Dedifferentiated amniotic fluid mesenchymal stem cell (primary cell): ENCODE measurements at regions not wholly inside any gene's neighbourhood (a gene's known extent, or its start where the extent isn't known, plus 50 kb on each side); places are given as distances from the start of the nearest gene placed in this dataset.
A peak's percentile ranks its signal among the peaks of the same experiment; 100 is the strongest.
"Not testable (repeated sequence)": the region's sequence is repeated elsewhere in the genome, so short reads cannot be mapped to it uniquely, and the experiment has no call there.

Experiments used
- DNase-seq: peaks from one replicate; pipeline ENCODE4 v3.0.0-alpha.2; 2016; ENCODE audit errors: extremely low spot score

DNA sequence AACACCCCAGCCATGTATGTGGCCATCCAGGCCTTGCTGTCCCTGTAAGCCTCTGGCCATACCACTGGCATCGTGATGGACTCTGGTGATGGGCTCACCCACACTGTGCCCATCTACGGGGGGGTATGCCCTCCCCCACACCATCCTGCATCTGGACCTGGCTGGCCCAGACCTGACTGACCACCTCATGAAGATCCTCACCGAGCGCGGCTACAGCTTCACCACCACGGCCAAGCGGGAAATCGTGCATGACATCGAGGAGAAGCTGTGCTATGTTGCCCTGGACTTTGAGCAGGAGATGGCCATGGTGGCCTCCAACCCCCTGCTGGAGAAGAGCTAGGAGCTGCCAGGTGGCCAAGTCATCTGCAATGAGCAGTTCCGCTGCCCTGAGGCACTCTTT, 80.4 kb upstream of the ZCCHC2 start:
- DNase-seq: no peak

DNA sequence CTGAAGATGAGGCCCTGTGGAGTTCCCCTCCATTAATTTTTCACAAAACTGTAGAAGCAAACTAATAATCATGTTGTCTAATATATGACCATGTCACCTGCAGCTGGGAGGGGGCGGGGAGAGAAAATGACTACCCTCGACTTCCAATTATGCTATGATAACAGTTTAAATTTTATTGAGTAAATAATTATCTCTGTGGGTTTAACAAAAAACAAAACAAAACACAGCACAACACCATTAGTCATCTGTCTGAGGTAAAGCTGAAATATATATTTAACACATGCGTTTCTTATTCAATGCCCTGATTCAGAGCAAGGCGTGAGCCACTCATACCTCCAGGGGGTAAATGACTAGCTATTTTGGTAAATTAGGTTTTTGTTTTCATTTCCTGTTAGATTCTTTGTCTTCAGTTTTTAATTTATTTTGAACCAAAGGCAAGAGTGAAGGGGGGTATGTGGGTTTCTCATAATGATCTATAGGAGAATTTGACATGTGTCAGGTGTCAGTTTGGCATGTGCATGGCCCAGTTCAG, 77.4 kb upstream of the ZCCHC2 start:
- DNase-seq: no peak

DNA sequence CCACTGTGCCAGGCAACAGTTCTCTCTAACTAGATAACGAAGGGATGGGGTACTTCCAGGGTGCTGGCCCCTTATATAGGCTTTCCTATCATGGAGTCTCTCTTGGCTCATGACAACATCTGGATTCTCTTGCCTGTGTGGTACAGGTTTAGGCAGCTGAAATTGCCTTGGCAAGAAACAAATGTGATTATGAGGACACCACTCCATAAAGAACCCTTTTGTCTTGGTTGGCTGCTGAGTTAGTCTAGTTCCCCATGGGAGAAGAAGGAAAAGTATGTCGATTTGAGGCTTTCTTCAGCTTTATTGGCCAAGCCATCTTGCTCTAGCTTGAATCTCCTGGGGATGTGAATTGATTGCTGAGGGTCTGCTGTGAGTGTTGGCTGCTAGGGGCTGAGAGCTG, 76.3 kb upstream of the ZCCHC2 start:
- no peak for DNase-seq

DNA sequence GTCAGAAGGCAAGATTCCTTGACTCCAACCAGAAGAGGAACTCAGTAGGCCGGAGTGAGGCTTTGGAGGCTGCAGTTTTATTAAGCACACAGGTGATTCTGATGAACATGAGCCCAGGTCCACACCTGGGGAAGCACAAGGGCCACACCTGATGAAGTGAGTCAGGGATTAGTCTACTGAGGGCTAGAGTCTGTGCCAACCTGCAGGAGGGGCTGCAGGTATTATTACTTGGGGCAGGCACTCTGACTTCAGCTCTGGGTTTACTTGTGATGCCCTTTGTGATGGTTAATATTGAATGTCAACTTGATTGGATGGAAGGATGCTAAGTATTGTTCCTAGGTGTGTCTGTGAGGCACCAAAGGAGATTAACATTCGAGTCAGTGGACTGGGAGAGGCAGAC, 75.2 kb upstream of the ZCCHC2 start:
- no peak for DNase-seq

DNA sequence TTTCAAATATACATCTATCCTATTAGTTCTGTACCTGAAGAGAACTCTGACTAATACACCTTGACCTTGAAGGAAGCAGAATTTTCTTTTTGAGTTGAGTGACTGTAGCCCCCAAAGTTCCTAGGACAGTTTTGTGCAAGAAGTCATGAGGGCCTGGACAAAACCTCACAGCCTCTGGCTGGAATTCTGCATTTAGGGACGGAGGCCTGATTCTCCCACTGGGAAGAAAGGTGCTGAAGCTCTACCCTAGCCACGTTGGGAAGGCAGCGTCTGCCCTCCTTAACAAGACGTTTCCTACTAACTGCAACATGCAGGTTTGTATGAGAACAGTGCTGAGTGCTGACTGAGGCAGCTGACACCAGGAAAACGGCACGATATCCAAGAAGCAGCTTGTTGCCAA, 74.4 kb upstream of the ZCCHC2 start:
- no peak for DNase-seq

DNA sequence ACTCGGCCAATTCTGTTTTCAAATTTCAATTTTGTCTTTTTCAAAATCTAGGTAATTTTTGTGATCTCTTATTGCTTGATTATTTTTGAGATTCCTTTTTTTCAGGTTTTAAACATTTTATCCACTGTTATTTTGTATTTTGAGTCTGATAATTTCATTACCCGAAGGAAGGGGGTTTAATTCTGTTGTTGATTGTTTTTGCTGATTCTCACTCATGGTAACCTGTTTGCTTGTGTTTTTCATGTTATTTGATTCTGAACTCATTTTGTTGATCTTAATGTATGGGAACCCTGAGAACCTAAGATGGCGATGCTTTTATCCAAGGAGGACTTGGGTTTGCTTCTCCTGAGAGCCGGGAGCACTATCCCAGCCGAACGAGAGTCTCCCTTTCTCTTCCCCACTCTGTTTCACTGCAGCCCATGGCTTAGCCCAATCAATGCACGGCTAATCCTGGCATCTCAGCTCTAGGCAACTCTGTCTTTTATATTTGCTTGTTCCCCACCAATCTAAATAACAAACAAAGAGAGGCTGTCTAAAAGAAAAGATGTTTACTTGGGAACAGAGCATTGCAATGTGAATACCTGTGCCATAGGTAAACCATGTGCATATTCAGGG, 73.2 kb upstream of the ZCCHC2 start:
- DNase-seq: no peak

DNA sequence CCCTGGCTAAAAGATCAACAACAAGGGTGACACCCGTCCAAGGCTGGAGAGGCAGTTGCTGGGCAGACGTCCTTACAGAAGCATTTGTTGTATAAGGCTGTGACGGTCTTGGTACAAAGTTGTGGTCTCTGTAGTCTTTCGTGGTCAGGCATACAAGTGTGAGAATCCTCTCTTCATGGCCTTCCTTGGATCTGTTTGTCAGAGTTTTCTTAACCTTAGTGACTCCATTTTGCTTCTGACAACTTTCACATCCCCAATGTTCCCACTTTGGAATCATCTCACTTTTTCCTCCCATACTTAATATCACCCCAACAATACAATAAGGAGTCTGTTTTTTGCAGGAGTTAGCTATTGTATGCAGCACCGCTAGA, 72.7 kb upstream of the ZCCHC2 start:
- DNase-seq: no peak

DNA sequence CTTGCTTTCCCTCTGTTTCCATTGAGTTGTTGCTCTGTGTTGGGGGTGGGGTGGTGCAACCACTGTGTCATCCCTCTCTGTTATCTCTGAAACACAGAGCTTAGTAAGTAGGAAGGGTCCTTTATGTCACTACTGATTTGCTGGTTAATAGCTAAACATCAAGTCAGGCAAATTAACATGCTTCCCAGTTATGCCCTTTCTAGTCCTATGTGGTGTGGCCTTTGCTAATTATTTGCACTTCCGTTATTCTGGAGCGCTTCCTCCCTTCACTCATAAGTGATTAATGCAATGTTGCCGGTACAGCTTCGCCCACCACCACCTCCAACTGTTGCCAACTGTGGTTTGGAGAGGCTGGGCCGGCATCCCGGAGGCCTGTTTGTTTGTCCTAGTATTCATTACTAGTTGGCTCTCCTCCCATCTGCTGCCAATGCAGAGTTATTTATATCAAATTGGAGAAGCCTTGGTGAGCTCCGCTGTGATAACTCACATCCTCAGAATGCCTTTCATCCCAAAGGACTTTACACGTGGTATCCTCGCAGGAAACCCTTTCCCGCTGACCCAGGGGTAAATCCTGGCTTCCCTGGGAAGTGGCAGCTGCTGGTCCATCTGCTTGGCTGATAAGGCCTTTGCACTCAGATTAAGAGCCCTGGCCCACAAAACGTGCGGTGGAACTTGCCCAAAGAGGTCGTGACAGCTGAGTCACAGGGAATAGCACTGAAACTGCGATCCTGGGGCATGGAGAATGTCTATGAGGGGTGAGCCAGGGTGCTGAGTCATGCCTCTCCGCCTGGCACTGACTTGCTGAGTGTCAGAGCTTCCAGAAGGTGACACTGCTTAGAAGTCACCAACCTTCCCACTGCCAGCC, 72.0 kb upstream of the ZCCHC2 start:
- peak; percentile 51 for DNase-seq

DNA sequence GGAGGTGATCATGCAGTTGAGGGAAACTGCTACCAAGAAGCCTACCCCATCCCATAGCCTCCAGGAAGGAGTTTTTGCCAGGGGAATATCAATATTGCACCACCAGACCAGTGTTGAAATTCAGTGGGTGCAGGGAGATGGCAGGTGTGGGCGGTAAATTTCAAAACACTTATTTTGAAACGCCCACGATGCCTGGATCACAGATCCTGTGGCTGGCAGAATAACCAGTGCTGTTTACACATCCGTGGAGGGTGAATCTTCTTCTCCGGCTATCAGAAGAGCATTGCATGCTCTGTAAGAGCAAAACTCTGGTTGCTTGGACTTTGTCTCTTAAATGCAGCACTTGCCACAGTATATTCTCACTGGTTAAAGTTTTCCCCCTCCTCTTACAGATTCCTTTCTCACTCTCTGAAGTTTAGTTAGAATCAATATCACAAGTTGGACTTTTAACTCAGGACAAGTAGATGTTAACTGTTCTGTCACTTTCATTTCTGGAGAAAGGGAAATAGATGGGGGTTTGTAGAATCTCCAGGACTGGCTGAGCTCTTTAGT, 70.5 kb upstream of the ZCCHC2 start:
- DNase-seq: no peak

DNA sequence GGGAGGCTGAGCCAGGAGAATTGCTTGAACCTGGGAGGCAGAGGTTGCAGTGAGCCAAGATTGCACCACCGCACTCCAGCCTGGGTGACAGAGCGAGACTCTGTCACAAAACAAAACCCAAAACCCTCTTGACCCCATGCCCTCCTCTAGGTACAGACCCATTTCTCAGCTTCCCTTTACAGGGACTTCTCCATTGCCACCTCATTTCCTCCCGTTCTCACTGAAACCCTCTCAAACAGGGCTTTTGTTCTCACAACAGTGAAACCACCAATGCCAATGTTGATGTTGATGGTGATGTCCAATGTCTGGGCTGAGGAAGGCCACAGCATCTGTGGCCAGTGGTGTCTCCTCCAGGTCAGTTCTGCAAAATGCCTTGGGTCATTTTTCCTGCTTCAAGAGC, 69.0 kb upstream of the ZCCHC2 start:
- no peak for DNase-seq

DNA sequence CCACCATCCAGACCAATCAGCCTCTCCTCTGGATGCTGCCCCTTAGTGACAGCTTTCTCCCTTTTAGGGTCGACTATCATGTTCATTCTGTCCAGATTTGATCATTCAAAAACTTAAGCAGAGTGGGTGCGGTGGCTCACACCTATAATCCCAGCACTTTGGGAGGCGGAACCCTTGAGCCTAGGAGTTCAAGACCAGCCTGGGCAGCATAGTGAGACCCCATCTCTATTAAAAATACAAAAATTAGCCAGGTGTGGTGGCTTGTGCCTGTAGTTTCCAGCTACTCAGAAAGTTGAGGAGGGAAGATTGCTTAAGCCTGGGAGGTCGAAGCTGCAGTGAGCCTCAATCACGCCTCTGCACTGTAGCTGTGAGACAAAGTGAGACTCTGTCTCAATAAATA, 68.3 kb upstream of the ZCCHC2 start:
- DNase-seq: no peak

DNA sequence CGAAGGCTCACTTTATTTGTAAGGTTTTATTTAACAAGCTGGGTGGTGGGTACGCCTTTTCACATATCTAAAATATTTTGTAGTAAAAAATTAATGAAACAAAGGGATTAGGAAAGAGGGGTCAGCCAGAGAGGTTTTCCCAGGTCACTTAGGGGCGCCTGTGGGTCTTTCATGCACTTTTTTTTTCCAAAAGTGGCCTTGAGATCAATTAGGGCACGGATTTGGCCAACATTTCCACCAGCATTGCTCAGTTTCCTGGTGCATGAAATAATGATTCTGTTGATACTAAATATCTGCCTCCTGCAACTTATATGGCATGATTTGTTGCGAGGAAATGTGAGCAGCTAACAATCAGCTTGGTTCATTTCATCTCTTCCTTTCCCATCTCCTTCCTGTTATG, 67.6 kb upstream of the ZCCHC2 start:
- no peak for DNase-seq

DNA sequence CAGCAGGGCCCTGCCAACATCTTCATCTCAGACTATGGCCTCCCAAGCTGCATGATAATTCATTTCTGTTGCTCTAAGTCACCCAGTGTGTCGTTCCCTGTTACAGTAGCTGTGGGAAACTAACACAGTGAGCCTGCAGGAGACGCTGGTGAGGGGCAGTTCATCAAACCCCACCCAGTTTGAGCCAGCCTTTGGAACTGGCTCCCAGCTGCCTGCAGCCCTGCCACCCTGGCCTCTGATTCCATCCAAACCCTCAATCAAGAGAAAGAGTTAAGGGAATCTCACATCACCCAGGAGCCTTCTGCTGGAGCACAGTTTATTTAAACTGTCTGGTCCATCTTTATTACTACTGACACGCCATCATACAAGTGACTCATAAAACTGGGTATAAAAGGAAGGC, 64.9 kb upstream of the ZCCHC2 start:
- no peak for DNase-seq

DNA sequence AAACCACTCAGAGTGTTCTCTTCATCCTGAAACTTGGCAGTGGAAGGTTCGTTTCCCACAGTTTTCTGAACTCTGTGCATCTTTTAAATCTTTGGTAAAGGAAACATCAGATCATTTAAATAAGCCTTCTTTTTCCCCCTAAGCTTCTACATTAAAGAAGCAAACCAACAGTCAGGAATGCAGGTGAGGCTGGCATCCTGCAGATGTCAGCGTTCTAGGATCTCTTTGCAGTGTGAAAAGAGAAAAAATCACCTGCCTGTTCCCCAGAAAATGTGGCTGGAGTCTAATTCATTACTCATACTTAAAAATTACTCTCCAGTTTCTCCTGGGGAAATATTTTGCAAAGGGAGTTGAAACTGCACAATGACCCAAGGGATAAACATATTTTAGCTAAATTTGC, 64.5 kb upstream of the ZCCHC2 start:
- DNase-seq: no peak

DNA sequence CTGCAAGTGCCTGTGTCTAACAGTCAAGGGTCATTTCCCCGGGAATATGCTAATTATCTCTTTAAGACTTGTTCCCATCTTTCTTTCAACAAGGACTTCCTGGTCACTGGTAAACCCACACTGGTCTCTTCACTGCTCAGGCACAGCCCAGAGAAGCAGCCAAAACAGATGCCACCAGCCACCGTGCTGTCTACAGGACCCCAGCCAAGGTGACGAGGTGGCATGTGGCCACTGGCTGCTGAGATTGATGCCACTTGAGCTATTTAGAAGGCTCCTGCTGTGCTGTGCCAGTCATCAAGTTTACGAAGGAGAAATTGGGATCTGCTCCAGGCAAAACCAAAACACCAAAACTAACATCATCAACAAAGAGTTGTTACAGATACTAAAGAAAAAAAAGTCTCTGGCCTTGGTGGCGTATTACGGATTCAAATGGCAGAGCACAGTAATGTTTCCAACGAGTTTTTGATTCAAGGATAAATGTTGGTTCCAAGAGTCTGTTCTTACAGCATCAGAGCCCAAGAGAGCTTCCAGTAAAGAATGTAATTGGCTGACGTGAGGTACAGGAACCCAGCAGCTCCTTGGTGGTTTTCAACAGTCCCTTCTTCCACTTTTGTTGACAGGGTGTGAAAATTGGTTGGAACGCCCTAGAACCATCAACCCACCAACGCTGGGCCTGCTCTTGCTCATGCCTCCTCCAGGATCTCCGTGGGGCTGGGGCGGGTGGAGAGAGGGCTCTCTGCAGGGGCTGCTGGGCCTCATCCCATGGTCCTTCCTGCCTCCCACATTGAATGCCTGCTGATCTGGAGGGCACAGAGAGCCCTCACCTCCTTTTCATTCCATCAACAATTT, 63.7 kb upstream of the ZCCHC2 start:
- DNase-seq: no peak

DNA sequence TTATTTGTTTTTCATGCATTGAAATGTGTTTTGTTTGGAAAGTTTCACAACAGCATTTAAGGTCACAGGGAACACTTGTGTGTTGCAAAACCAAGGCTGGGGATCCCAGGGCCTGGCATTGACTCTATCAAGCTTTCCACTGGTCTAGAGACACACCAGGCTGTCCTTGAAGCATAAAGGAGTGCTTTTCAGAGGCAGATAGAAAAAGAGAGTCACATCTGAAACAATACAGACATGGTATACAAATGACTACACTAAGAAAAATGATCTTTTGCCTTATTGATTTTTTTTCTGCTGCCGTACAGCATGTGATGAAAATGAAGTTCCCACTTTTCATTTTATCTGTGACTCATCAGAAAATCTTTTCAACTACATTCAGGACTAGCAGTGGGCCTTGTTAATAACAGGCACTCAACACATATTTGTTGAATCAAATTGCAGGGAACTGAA, 61.9 kb upstream of the ZCCHC2 start:
- no peak for DNase-seq

DNA sequence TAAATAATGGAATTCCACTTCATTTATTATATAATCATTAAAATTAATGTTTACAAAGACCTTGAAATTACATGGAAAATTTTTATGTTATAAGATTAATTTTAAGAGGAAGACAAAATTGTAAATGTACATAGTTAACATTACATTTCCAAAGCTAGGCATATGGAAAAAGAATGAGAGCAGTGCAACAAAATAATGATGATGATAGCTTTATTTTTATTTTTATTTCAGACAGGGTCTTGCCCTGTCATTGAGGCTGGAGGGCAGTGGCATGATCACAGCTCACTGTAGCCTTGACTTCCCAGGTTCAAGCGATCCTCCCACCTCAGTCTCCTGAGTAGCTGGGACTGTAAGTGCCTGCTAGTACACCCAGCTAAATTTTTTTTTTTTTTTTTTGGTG, 61.2 kb upstream of the ZCCHC2 start:
- no peak for DNase-seq

DNA sequence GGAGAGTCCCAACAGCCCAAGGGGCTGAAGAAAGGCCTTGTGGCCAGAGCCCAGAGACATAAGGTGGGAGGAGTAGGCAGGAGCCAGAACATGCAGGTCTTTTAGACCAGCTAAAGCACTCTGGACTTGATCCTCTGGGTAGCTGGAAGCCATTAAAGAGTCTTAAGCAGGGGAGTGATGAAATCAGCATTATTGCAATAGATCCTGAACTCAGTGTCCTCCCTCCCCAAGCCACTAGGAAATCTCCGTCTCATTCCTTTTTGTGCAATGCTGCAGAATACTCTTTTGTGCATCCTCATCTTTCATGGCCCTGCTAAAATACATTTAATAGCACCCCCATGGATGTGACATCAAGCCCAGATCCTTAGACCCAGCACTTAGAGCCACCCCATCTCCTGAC, 58.6 kb upstream of the ZCCHC2 start:
- DNase-seq: no peak

DNA sequence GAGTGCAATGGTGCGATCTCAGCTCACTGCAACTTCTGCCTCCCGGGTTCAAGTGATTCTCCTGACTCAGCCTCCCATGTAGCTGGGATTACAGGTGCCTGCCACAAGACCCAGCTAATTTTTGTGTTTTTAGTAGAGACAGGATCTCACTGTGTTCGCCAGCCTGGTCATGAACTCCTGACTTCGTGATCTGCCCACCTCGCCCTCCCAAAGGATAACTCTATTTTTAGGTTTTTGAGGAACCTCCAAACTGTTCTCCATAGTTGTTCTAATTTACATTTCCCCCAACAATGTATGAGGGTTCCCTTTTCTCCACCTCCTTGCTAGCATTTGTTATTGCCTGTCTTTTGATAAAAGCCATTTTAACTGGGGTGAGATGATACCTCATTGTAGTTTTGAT, 53.7 kb upstream of the ZCCHC2 start:
- not testable (repeated sequence) for DNase-seq
